ENCODE measurements at regions not wholly inside any gene's neighbourhood (a gene's known extent, or its start where the extent isn't known, plus 50 kb on each side); places are given as distances from the start of the nearest gene placed in this dataset.

- TF ChIP-seq, protein P1, sequence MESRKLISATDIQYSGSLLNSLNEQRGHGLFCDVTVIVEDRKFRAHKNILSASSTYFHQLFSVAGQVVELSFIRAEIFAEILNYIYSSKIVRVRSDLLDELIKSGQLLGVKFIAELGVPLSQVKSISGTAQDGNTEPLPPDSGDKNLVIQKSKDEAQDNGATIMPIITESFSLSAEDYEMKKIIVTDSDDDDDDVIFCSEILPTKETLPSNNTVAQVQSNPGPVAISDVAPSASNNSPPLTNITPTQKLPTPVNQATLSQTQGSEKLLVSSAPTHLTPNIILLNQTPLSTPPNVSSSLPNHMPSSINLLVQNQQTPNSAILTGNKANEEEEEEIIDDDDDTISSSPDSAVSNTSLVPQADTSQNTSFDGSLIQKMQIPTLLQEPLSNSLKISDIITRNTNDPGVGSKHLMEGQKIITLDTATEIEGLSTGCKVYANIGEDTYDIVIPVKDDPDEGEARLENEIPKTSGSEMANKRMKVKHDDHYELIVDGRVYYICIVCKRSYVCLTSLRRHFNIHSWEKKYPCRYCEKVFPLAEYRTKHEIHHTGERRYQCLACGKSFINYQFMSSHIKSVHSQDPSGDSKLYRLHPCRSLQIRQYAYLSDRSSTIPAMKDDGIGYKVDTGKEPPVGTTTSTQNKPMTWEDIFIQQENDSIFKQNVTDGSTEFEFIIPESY (IDR thresholded peaks at IDR 0.05), result no peak
- TF ChIP-seq ZBED1 (IDR thresholded peaks at IDR 0.05; ENCODE audit: borderline replicate concordance) (no peak), IRF4 (IDR thresholded peaks at IDR 0.05; ENCODE audit: low read depth, low read length) (no peak), CREB1 (IDR thresholded peaks at IDR 0.05; ENCODE audit: low read depth) (no peak)
These were observed 724.6 kb upstream of the CELF2 start (continued) for GRCh38 chr10:10293041-10293440.

DNA sequence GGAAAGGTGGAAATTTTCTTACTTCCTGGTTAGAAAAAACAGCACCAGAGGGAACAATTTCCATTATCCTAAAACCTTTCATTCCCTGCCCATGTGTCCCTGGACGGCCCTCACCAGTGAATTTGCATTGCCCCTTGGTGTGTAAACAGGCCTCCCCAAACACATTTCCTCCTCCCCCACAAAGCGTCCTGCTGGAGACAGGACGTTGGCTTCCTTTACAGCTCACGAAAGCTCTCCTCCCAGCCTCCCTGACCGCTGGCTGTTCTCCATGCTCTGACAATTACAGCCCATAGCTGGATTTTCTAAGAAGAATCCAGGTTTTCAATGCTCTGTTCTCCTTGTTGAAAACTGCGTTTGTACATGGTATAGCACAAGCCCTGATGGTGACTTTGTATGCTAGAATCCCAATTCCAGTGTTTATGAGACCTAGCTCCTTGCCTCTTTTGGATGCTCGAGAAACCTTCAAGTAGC, 724.2 kb upstream of the CELF2 start:
- Histone ChIP-seq H3K4me3 (no peak overlapping the region), H4K20me1 (ENCODE audit: control insufficient read depth, insufficient read depth) (no peaks in the 10 kb centered on the region), H3K27me3 (replicated peaks in 1 of 2; ENCODE audit: control insufficient read depth in 2 of 2, insufficient read depth in 2 of 2, low read length in 1 of 2) (no peaks in the 10 kb centered on the region), H2AFZ (ENCODE audit: control insufficient read depth, low read depth, low read length) (no peak overlapping the region), H3K4me1 (ENCODE audit: control insufficient read depth, insufficient read depth, low read length) (no peaks in the 10 kb centered on the region), H3K9me3 (replicated peaks; ENCODE audit: control insufficient read depth, insufficient read depth, low read length) (no peaks in the 10 kb centered on the region), H3K27ac (ENCODE audit: control insufficient read depth, insufficient read depth) (no peak overlapping the region), H3K9ac (ENCODE audit: control insufficient read depth, insufficient read depth, low read length) (no peak overlapping the region), H3K36me3 (ENCODE audit: control insufficient read depth in 2 of 2, insufficient read depth in 2 of 2, low read length in 1 of 2) (no peaks in the 10 kb centered on the region), H3K4me2 (ENCODE audit: control insufficient read depth, insufficient read depth) (no peak overlapping the region), H3K79me2 (ENCODE audit: control insufficient read depth, insufficient read depth, low read length) (no peaks in the 10 kb centered on the region)
- DNase-seq (ENCODE audit: low read depth, low spot score) (no peak), FAIRE-seq (no peak), ATAC-seq (no peak)
- POLR2A ChIA-PET, result no interaction called here
- SMC1A ChIA-PET (ENCODE audit: uncharacterized antibody, unreplicated experiment), result interaction anchor here (1.7 kb wide), 1 partner anchor 13 kb away, joined by 3 read pairs; no protein-coding TSS in a partner anchor
- CTCF ChIA-PET, result no interaction called here
- WGBS (ENCODE audit: insufficient coverage, insufficient replicate concordance, low lambda C conversion rate, missing lambda C conversion rate), result 17% methylated on average over 7 of the region's 7 CpGs
- BruUV-seq (replicated peaks), result no TSS peak
- in situ Hi-C loops (cut with MboI) (no loop called here), intact Hi-C loops (cut with micrococcal nuclease; ENCODE audit: unreplicated experiment) (no loop called here)
- RAD21 ChIA-PET (ENCODE audit: unreplicated experiment), result no interaction called here
- TF ChIP-seq PBX3 (IDR thresholded peaks at IDR 0.05; ENCODE audit: insufficient replicate concordance, low read depth, low read length), result no peak
- no peak for TF ChIP-seq PAX8 (IDR thresholded peaks at IDR 0.05)
- no peak for TF ChIP-seq ZBTB11 (CRISPR knock-in tag; IDR thresholded peaks at IDR 0.05)
- no peak for TF ChIP-seq CTCF (IDR thresholded peaks at IDR 0.05 in 2 of 3, conservative IDR thresholded peaks at IDR 0.05 in 1 of 3; ENCODE audit: control insufficient read depth in 2 of 3, extremely low read depth in 1 of 3, insufficient read depth in 1 of 3, low read depth in 3 of 3, low read length in 3 of 3)
- TF ChIP-seq ZNF207 (IDR thresholded peaks at IDR 0.05; ENCODE audit: borderline replicate concordance), result no peak
- no peak for TF ChIP-seq SUPT20H (IDR thresholded peaks at IDR 0.05; ENCODE audit: borderline replicate concordance, control insufficient read depth, low read depth, low read length)
- no peak for TF ChIP-seq JUND (IDR thresholded peaks at IDR 0.05; ENCODE audit: low read depth, low read length)
- no peak for TF ChIP-seq NR2F1 (conservative IDR thresholded peaks at IDR 0.05)
- TF ChIP-seq NFIC (IDR thresholded peaks at IDR 0.05; ENCODE audit: low read depth, low read length), result no peak
- TF ChIP-seq NFYA (IDR thresholded peaks at IDR 0.05; ENCODE audit: borderline replicate concordance, low read depth, low read length), result no peak
- TF ChIP-seq BRCA1 (IDR thresholded peaks at IDR 0.05; ENCODE audit: low read depth, low read length), result no peak
- no peak for TF ChIP-seq CREM (IDR thresholded peaks at IDR 0.05; ENCODE audit: low read depth)
